A549 (cell line): ENCODE measurements at regions not wholly inside any gene's neighbourhood (a gene's known extent, or its start where the extent isn't known, plus 50 kb on each side); places are given as distances from the start of the nearest gene placed in this dataset.

Experiments used
- BCL3 ChIP-seq: fragments of >200 bp; sonication (Bioruptor Twin); formaldehyde crosslinking; IDR thresholded peaks from 3 replicates; pipeline ENCODE4 v1.6.1; 2016
- BHLHE40 ChIP-seq: IDR thresholded peaks from 2 replicates; pipeline ENCODE4 v1.6.1; 2012; ENCODE audit warnings: low read depth, low read length, inconsistent platforms
- CBX2 ChIP-seq: fragments of 200-600 bp; sonication (generic); IDR thresholded peaks from 2 replicates; pipeline ENCODE4 v1.6.1; 2016; ENCODE audit warnings: low read depth, mild to moderate bottlenecking, borderline replicate concordance
- CTCF ChIP-seq: fragments of >200 bp; sonication (Bioruptor Twin); formaldehyde crosslinking; IDR thresholded peaks from 3 replicates; pipeline ENCODE4 v1.5.1; 2016
- ELK1 ChIP-seq: fragments of 150-350 bp; IDR thresholded peaks from 2 replicates; pipeline ENCODE4 v1.6.1; 2014; ENCODE audit warnings: low read depth, mild to moderate bottlenecking, low read length
- EP300 ChIP-seq, 2 experiments: fragments of >200 bp; sonication (Bioruptor Twin); formaldehyde crosslinking; IDR thresholded peaks; 2 replicates in 1 of 2; 3 replicates in 1 of 2; pipeline ENCODE4 v1.6.1; 2016 to 2017
- HOXB5 ChIP-seq: fragments of 250-450 bp; sonication (Bioruptor Pico); IDR thresholded peaks from 2 replicates; pipeline ENCODE4 v1.5.0; 2020; ENCODE audit warnings: mild to moderate bottlenecking, moderate library complexity
- JUNB ChIP-seq: fragments of >200 bp; sonication (Bioruptor Twin); formaldehyde crosslinking; IDR thresholded peaks from 2 replicates; pipeline ENCODE4 v1.6.1; 2016
- MAZ ChIP-seq: fragments of 150-350 bp; IDR thresholded peaks from 2 replicates; pipeline ENCODE4 v1.6.1; 2014; ENCODE audit warnings: antibody characterized with exemption, low read depth, low read length, borderline replicate concordance
- NPAS2 ChIP-seq: fragments of 250-450 bp; sonication (Bioruptor Pico); IDR thresholded peaks from 2 replicates; pipeline ENCODE4 v1.8.0; 2022; ENCODE audit warnings: mild to moderate bottlenecking, moderate library complexity, borderline replicate concordance
- SMC3 ChIP-seq: fragments of >200 bp; sonication (Bioruptor Twin); formaldehyde crosslinking; IDR thresholded peaks from 3 replicates; pipeline ENCODE4 v1.6.1; 2018; ENCODE audit warnings: inconsistent platforms
- TF ChIP-seq, protein P1 (sequence below): fragments of 250-450 bp; sonication (Bioruptor Pico); IDR thresholded peaks from 2 replicates; pipeline ENCODE4 v1.5.0; 2021; ENCODE audit warnings: mild to moderate bottlenecking, moderate library complexity, borderline replicate concordance

DNA sequence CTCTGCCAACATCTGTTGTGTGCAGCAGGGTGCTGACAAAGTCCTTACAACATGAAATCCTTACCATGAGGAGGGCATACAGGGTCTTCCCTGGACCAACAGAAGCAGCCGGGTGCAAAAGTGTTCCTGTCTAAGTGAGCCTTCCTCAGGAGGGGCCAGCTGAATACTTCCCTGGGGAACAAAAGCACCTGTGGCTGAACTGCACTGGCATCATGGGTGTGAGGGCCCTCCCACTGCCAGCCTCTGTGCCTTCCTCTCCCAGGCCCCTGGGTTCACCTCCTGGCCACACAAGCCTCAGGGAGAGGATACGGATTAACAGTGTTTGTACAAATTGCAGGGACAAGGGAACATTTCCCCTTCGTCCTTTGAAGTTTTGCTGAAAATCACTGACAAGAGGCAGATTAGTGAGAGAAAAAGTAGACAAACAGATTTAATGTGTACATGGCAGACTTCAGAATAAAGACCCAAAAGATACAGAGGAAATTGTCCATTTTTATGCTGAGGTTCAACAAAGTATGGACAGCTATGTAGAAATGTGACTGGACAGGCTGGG lies 91.0 kb upstream of the PPM1J start:
- TF ChIP-seq, protein P1, sequence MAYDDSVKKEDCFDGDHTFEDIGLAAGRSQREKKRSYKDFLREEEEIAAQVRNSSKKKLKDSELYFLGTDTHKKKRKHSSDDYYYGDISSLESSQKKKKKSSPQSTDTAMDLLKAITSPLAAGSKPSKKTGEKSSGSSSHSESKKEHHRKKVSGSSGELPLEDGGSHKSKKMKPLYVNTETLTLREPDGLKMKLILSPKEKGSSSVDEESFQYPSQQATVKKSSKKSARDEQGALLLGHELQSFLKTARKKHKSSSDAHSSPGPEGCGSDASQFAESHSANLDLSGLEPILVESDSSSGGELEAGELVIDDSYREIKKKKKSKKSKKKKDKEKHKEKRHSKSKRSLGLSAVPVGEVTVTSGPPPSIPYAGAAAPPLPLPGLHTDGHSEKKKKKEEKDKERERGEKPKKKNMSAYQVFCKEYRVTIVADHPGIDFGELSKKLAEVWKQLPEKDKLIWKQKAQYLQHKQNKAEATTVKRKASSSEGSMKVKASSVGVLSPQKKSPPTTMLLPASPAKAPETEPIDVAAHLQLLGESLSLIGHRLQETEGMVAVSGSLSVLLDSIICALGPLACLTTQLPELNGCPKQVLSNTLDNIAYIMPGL (CRISPR knock-in tag): no peak
- no peak for TF ChIP-seq CTCF
- no peak for TF ChIP-seq NPAS2 (CRISPR knock-in tag)
- TF ChIP-seq MAZ: no peak
- no peak for TF ChIP-seq BCL3
- TF ChIP-seq HOXB5 (CRISPR knock-in tag): no peak
- TF ChIP-seq BHLHE40: no peak
- TF ChIP-seq JUNB: no peak
- TF ChIP-seq ELK1: no peak
- no peak for TF ChIP-seq SMC3
- TF ChIP-seq CBX2: no peak
- TF ChIP-seq EP300 (IDR thresholded peaks at IDR 0.05): no peak
